ENCODE measurements at regions not wholly inside any gene's neighbourhood (a gene's known extent, or its start where the extent isn't known, plus 50 kb on each side); places are given as distances from the start of the nearest gene placed in this dataset.
A peak's percentile ranks its signal among the peaks of the same experiment; 100 is the strongest.

DNA sequence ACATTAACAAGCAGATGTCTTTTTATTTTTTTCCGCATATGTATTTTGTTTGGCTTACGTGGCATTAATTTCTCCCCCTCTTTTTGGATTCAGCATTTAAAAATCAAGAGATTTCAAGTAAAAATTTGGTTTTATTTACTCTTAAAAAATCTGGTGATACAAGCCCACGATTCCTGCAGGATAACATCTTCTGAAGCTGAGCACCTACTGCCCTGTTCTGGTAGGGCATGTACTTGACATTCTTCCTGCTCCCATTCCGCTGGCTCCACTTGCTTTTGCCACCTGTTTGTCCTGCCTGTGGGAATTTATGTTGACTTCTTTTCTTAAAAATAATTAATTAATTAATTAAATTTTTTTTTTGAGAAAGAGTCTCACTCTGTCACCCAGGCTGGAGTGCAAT lies 105.2 kb upstream of the SLC25A13 start:
- H3K27me3 ChIP-seq (ENCODE audit: control insufficient read depth, insufficient read depth), result no peaks in the 10 kb centered on the region
- no peaks in the 10 kb centered on the region for H3K9me3 ChIP-seq (ENCODE audit: control insufficient read depth, low read length)
- 90% methylated on average over 4 of the region's 4 CpGs for WGBS
- ATAC-seq (no peak), DNase-seq (no peak)
- intact Hi-C loops (cut with DNase I), result no loop called here
- H3K4me1 ChIP-seq (ENCODE audit: control insufficient read depth, insufficient read depth, low read length), result no peaks in the 10 kb centered on the region
- no peak overlapping the region for H3K27ac ChIP-seq (ENCODE audit: low read length)
- no peak overlapping the region for H3K4me3 ChIP-seq (ENCODE audit: low read length)

DNA sequence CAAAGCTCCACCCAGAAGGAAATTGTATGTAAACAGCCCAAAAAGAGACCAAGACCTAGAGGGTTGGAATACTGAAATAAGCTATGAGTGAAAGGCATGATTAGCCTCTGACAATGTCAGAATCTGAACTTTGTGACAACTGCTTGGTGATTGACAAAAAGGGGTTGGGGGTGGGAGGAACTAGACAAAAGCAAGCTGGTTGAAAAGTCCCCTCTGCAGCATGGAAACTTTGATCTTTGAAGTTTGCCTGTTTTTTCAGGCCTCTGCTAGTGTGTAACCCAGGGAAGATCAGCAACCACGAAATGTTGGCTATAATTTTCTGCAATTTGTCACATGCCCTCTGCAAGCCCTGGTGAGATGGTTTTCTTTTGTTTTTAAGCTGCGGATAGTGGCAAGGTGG lies 104.8 kb upstream of the SLC25A13 start:
- intact Hi-C loops (cut with DNase I), result no loop called here
- H3K27ac ChIP-seq (ENCODE audit: low read length), result no peak overlapping the region
- no peak for DNase-seq
- H3K9me3 ChIP-seq (ENCODE audit: control insufficient read depth, low read length), result no peaks in the 10 kb centered on the region
- no peak for ATAC-seq
- WGBS, result 91% methylated on average over 2 of the region's 2 CpGs
- H3K27me3 ChIP-seq (ENCODE audit: control insufficient read depth, insufficient read depth), result no peaks in the 10 kb centered on the region
- no peak overlapping the region for H3K4me3 ChIP-seq (ENCODE audit: low read length)
- no peaks in the 10 kb centered on the region for H3K4me1 ChIP-seq (ENCODE audit: control insufficient read depth, insufficient read depth, low read length)

DNA sequence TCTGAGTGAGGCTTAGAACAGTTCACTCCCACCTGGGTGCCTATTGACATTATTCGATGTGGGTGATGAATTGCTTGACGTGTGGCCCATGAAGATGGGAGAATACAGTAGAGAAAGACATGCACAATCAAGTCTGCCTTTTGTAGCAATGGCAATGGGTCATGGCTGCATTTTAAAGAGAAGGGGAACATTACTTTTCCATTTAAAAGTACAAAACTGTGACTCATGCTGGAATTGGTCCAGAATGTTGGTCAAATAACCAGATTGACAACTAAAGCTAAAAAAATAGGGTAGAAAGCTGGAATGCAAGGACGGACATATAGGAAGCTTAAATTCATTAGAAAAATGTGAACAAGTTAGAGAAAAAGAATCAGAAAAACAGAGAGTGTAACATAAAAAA lies 104.1 kb upstream of the SLC25A13 start:
- 75% methylated on average over 3 of the region's 3 CpGs for WGBS
- no peaks in the 10 kb centered on the region for H3K9me3 ChIP-seq (ENCODE audit: control insufficient read depth, low read length)
- H3K4me1 ChIP-seq (ENCODE audit: control insufficient read depth, insufficient read depth, low read length), result no peaks in the 10 kb centered on the region
- H3K27ac ChIP-seq (ENCODE audit: low read length), result no peak overlapping the region
- no peak overlapping the region for H3K4me3 ChIP-seq (ENCODE audit: low read length)
- DNase-seq, result no peak
- H3K27me3 ChIP-seq (ENCODE audit: control insufficient read depth, insufficient read depth), result no peaks in the 10 kb centered on the region
- ATAC-seq, result no peak
- intact Hi-C loops (cut with DNase I), result no loop called here

DNA sequence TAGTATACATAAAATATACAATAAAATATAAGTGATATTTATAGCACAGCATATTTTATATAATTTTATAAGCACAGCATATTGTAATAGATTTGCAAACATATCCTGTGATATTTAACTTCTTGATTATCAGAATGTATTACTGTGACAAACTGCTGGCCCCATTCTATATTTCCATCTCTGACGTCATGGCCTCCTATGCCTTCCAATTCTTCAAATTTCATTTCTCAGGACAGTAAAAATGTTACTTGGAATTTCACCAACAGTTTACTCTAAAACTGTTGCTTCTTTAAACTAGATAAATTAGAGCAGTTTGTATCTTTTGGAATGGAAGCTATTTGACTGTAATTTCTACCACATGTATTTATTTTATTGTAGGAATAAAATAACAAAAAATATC lies 102.5 kb upstream of the SLC25A13 start:
- Histone ChIP-seq H3K4me3 (ENCODE audit: low read length) (no peak overlapping the region), H3K4me1 (ENCODE audit: control insufficient read depth, insufficient read depth, low read length) (no peaks in the 10 kb centered on the region), H3K27ac (ENCODE audit: low read length) (no peak overlapping the region), H3K27me3 (ENCODE audit: control insufficient read depth, insufficient read depth) (no peaks in the 10 kb centered on the region), H3K9me3 (ENCODE audit: control insufficient read depth, low read length) (no peaks in the 10 kb centered on the region)
- WGBS, result 56% methylated on average over 1 of the region's 1 CpG
- intact Hi-C loops (cut with DNase I), result no loop called here
- ATAC-seq, result no peak
- no peak for DNase-seq

DNA sequence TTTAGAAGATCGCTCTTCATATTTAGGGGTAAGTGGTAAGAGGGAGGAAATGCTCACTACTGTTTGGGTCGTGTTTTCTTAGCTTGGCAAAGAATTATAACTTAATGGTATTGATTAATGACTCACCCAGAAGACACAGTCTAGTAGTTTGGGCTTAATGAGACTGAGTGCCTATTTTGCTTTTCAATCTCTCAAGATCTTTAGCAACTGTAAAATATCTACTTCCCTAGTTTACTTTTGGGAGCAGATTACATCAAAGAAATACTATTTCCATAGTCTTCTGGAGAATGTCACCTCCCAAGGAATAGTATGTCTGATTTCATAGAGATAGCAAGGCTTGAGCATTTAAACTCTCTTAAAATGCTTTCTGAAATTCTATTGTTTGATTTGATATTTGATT lies 100.5 kb upstream of the SLC25A13 start:
- intact Hi-C loops (cut with DNase I), result no loop called here
- no peak for ATAC-seq
- Histone ChIP-seq H3K4me3 (ENCODE audit: low read length) (no peak overlapping the region), H3K9me3 (ENCODE audit: control insufficient read depth, low read length) (no peaks in the 10 kb centered on the region), H3K4me1 (ENCODE audit: control insufficient read depth, insufficient read depth, low read length) (no peaks in the 10 kb centered on the region), H3K27ac (ENCODE audit: low read length) (no peak overlapping the region), H3K27me3 (ENCODE audit: control insufficient read depth, insufficient read depth) (no peaks in the 10 kb centered on the region)
- no peak for DNase-seq
- WGBS, result 41% methylated on average over 2 of the region's 2 CpGs

DNA sequence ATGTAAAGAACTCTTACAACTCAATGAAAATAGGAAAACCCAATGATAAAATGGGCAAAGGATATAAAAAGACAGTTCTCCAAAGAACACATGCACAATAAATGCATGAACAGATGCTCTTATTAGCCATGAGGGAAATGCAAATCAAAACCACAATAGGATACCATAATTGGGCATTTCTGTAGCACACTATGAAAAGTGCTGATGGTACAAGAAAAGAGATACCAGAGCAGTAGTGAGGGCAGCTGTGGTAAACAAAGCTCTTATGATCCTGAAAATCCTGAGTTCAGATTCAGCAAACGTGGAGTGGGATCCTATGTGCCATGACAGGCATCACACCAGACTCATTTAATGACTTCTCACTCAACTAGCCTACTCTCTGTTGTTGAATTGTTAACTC lies 96.7 kb upstream of the SLC25A13 start:
- Histone ChIP-seq H3K27ac (ENCODE audit: low read length) (no peak overlapping the region), H3K4me1 (ENCODE audit: control insufficient read depth, insufficient read depth, low read length) (no peaks in the 10 kb centered on the region), H3K4me3 (ENCODE audit: low read length) (no peak overlapping the region), H3K9me3 (ENCODE audit: control insufficient read depth, low read length) (no peaks in the 10 kb centered on the region), H3K27me3 (ENCODE audit: control insufficient read depth, insufficient read depth) (no peaks in the 10 kb centered on the region)
- ATAC-seq (no peak), DNase-seq (no peak)
- WGBS, result 84% methylated on average over 1 of the region's 1 CpG
- intact Hi-C loops (cut with DNase I), result loop anchor here in 1 of 4 donors (10.0 kb wide), 1 partner anchor 606 kb away; the partner anchor contains the start of gene DLX5

DNA sequence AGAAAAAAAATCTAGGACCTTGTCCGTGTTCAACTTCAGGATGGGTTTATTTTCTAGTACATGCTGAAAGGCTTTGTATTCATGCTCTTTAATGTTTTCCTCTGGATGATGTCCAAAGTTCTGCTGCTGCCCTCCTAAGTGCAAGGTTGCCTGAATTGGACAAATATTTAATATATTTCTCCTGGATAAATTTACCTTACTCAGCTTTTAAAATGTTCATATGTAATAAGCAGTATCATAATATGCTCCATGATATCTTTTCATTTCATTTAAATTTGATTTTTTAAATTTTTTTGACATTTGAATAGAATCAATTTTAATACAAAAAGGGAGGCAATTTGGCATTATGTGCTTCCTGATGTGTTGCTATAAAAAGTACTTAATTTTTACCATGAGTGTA lies 95.9 kb upstream of the SLC25A13 start:
- Histone ChIP-seq H3K27me3 (ENCODE audit: control insufficient read depth, insufficient read depth) (no peaks in the 10 kb centered on the region), H3K4me1 (ENCODE audit: control insufficient read depth, insufficient read depth, low read length) (no peaks in the 10 kb centered on the region), H3K27ac (ENCODE audit: low read length) (no peak overlapping the region), H3K4me3 (ENCODE audit: low read length) (no peak overlapping the region), H3K9me3 (ENCODE audit: control insufficient read depth, low read length) (no peaks in the 10 kb centered on the region)
- no peak for ATAC-seq
- intact Hi-C loops (cut with DNase I), result loop anchor here in 1 of 4 donors (10.0 kb wide), 1 partner anchor 607 kb away; the partner anchor contains the start of gene DLX5
- DNase-seq, result no peak
- WGBS, result 47% methylated on average over 1 of the region's 1 CpG

DNA sequence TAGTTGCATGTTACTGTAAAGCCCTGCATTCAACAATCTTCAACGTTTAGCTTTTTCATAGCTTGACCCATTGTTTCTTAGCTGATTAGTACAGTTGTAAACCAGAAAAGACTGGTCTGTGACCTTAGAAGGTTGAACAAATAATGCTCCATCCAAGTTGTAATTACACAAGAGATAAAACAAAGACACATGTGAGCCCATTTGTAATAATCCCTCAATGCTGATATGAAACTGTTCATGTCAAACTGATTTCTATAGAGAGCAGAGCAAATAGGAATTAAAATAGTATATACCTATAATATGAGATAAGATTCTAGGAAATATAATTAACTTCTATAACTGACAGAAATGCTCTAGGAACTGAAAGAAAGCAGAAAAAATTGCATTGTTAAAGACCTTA lies 94.7 kb upstream of the SLC25A13 start:
- 30% methylated on average over 1 of the region's 1 CpG for WGBS
- intact Hi-C loops (cut with DNase I), result loop anchor here in 1 of 4 donors (10.0 kb wide), 1 partner anchor 608 kb away; the partner anchor contains the start of gene DLX5
- H3K27ac ChIP-seq (ENCODE audit: low read length), result no peak overlapping the region
- no peak for DNase-seq
- ATAC-seq, result no peak
- no peaks in the 10 kb centered on the region for H3K27me3 ChIP-seq (ENCODE audit: control insufficient read depth, insufficient read depth)
- H3K4me1 ChIP-seq (ENCODE audit: control insufficient read depth, insufficient read depth, low read length), result no peaks in the 10 kb centered on the region
- H3K4me3 ChIP-seq (ENCODE audit: low read length), result no peak overlapping the region
- H3K9me3 ChIP-seq (ENCODE audit: control insufficient read depth, low read length), result no peaks in the 10 kb centered on the region

DNA sequence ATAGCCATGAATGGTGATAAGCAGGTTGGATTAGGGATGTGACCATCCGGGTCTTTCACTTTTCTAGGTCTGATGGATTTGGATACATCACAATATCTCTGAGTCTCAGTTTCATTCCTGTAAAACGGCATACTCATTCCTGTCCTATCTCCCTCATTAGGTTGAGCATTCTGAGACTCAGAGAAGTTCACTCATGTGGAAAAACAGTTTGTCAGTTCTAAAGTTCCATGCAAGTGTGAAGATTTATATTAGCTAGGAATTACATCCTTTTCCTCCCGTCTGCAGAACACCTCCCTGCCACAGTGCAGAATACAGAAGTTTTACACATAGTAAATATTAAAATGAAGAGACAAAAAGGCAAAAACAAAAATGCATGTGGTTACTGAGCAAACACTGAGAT lies 94.2 kb upstream of the SLC25A13 start:
- no peaks in the 10 kb centered on the region for H3K27me3 ChIP-seq (ENCODE audit: control insufficient read depth, insufficient read depth)
- H3K4me1 ChIP-seq (ENCODE audit: control insufficient read depth, insufficient read depth, low read length), result no peaks in the 10 kb centered on the region
- 57% methylated on average over 3 of the region's 3 CpGs for WGBS
- H3K9me3 ChIP-seq (ENCODE audit: control insufficient read depth, low read length), result no peaks in the 10 kb centered on the region
- DNase-seq, result no peak
- ATAC-seq, result no peak
- H3K27ac ChIP-seq (ENCODE audit: low read length), result no peak overlapping the region
- intact Hi-C loops (cut with DNase I), result loop anchor here in 1 of 4 donors (10.0 kb wide), 1 partner anchor 609 kb away; the partner anchor contains the start of gene DLX5
- H3K4me3 ChIP-seq (ENCODE audit: low read length), result no peak overlapping the region

DNA sequence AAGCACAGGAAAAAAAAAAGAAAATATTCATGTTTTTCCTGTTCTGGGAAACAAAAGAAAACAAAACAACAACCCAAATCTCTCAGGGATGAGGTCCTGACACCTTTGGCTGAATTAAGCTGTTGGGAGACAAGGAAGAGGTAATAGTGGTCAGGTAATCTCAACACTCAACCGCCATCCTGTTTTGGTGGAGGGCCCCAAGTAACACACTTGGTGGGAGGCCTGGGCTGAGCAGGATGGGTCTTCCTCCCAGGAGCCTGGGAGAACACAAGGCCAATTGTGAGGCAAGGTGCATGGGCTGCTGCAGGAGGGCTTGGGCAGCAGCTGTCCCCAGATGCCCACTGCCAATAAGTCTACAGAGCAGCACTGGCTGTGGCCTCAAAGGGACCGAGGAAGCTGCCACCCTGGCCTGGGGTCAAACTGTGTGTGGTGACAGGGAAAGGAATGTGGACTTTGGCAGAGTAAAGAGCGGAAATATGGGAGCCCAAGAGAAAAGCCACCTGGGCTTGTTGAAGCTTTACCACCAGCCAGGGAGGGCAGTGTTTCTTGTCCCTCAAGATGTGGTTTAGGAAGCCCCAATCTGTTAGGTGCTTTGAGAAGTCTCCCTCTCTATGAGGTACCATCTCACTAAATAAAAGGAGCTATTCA lies 93.5 kb upstream of the SLC25A13 start:
- DNase-seq (peak in 1 of 3 donors; percentile 15), ATAC-seq (peak in 1 of 2 donors; percentile 26)
- Histone ChIP-seq H3K27ac (ENCODE audit: low read length) (no peak overlapping the region), H3K27me3 (ENCODE audit: control insufficient read depth, insufficient read depth) (no peaks in the 10 kb centered on the region), H3K9me3 (ENCODE audit: control insufficient read depth, low read length) (no peaks in the 10 kb centered on the region), H3K4me3 (ENCODE audit: low read length) (no peak overlapping the region), H3K4me1 (ENCODE audit: control insufficient read depth, insufficient read depth, low read length) (no peaks in the 10 kb centered on the region)
- WGBS, result 78% methylated on average over 3 of the region's 3 CpGs
- intact Hi-C loops (cut with DNase I), result loop anchor here in 1 of 4 donors (10.0 kb wide), 1 partner anchor 609 kb away; the partner anchor contains the start of gene DLX5

DNA sequence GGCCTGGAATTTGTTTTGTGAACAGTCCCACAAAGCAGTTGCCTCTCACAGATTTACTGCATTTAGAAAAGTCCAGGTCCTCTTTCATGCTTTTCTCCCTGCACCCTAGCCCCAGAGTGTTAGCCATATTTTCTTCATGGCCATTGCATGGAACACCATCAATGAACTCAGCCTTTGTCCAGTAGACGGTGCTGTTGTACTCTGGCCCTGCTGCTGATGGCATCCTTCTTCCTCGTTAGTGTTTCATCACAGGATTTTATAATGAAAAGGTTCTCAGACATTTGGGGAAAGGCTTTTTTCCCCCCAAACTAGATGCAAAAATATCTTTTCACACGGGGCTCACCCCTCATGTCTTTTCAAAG lies 93.0 kb upstream of the SLC25A13 start:
- no peaks in the 10 kb centered on the region for H3K27me3 ChIP-seq (ENCODE audit: control insufficient read depth, insufficient read depth)
- H3K4me1 ChIP-seq (ENCODE audit: control insufficient read depth, insufficient read depth, low read length), result peaks cover 2% of the 10 kb centered on the region
- 34% methylated on average over 3 of the region's 3 CpGs for WGBS
- H3K27ac ChIP-seq (ENCODE audit: low read length), result no peak overlapping the region
- DNase-seq (peak in 1 of 3 donors; percentile 31), ATAC-seq (peak; percentile 68 to 69)
- H3K4me3 ChIP-seq (ENCODE audit: low read length), result no peak overlapping the region
- no peaks in the 10 kb centered on the region for H3K9me3 ChIP-seq (ENCODE audit: control insufficient read depth, low read length)
- intact Hi-C loops (cut with DNase I), result loop anchor here in 1 of 4 donors (10.0 kb wide), 1 partner anchor 610 kb away; the partner anchor contains the start of gene DLX5

Measured in right cardiac atrium (tissue), 5 donors.